A204.1 (cell line): ENCODE measurements at regions not wholly inside any gene's neighbourhood (a gene's known extent, or its start where the extent isn't known, plus 50 kb on each side); places are given as distances from the start of the nearest gene placed in this dataset.

Experiments used
- FAIRE-seq: peaks from 2 replicates; lab custom pipeline; 2012; peaks lifted over from hg19 to GRCh38; lab: Jason Lieb, UNC

GRCh38 chr13:33891196-33891742 is 73.3 kb downstream of the RFC3 start:
- no peak for FAIRE-seq

- no peak for FAIRE-seq
Observed at GRCh38 chr13:33893559-33893958, 75.6 kb downstream of the RFC3 start.

- FAIRE-seq = no peak
Observed at GRCh38 chr13:33904431-33904830, 86.5 kb downstream of the RFC3 start.

GRCh38 chr13:33908116-33908515 is 90.2 kb downstream of the RFC3 start:
- no peak for FAIRE-seq

- FAIRE-seq = no peak
Observed at GRCh38 chr13:33910255-33910654, 92.3 kb downstream of the RFC3 start.

- no peak for FAIRE-seq
Observed at GRCh38 chr13:33911521-33911920, 93.6 kb downstream of the RFC3 start.

GRCh38 chr13:33913829-33914228 is 95.9 kb downstream of the RFC3 start:
- FAIRE-seq = no peak

GRCh38 chr13:33917190-33917589 is 99.2 kb downstream of the RFC3 start:
- FAIRE-seq = no peak

GRCh38 chr13:33918199-33918932 is 100.4 kb downstream of the RFC3 start:
- FAIRE-seq = no peak

- FAIRE-seq = no peak
Observed at GRCh38 chr13:33919120-33919519, 101.2 kb downstream of the RFC3 start.

- no peak for FAIRE-seq
Observed at GRCh38 chr13:33925563-33925962, 107.6 kb downstream of the RFC3 start.

GRCh38 chr13:33927315-33927714 is 109.4 kb downstream of the RFC3 start:
- FAIRE-seq = no peak

- peak; percentile 84 for FAIRE-seq
Observed at GRCh38 chr13:33931397-33932311, 113.7 kb downstream of the RFC3 start.

GRCh38 chr13:33932769-33933406 is 114.9 kb downstream of the RFC3 start:
- no peak for FAIRE-seq

- no peak for FAIRE-seq
Observed at GRCh38 chr13:33933810-33934209, 115.9 kb downstream of the RFC3 start.

- FAIRE-seq = no peak
Observed at GRCh38 chr13:33934343-33934742, 116.4 kb downstream of the RFC3 start.

GRCh38 chr13:33934951-33935371 is 117.0 kb downstream of the RFC3 start:
- FAIRE-seq = no peak

- no peak for FAIRE-seq
Observed at GRCh38 chr13:33935969-33936368, 118.0 kb downstream of the RFC3 start.

- FAIRE-seq = no peak
Observed at GRCh38 chr13:33937373-33938098, 119.6 kb downstream of the RFC3 start.

- FAIRE-seq = no peak
Observed at GRCh38 chr13:33940256-33940655, 122.3 kb downstream of the RFC3 start.

- FAIRE-seq = no peak
Observed at GRCh38 chr13:33940898-33941297, 122.9 kb downstream of the RFC3 start.

- no peak for FAIRE-seq
Observed at GRCh38 chr13:33945477-33945876, 127.5 kb downstream of the RFC3 start.
